ENCODE measurements at regions not wholly inside any gene's neighbourhood (a gene's known extent, or its start where the extent isn't known, plus 50 kb on each side); places are given as distances from the start of the nearest gene placed in this dataset.

GRCh38 chr20:30488941-30489613, 768.4 kb upstream of the DEFB115 start:
- TF ChIP-seq CTCF (IDR thresholded peaks at IDR 0.05; ENCODE audit: low read length) (no peak), EZH2 (IDR thresholded peaks at IDR 0.05; ENCODE audit: borderline replicate concordance, low read length) (no peak)
